Sigmoid colon (tissue), 6 donors: ENCODE measurements at regions not wholly inside any gene's neighbourhood (a gene's known extent, or its start where the extent isn't known, plus 50 kb on each side); places are given as distances from the start of the nearest gene placed in this dataset.

Source experiments
- DNase-seq: peaks from one replicate; pipeline ENCODE4 v3.0.0-alpha.2; 2019
- H3K27ac ChIP-seq, 4 donors: fragments of 200-600 bp; sonication (generic); one replicate each; pipeline ENCODE4 v1.5.1; 2016 to 2019; ENCODE audit warnings: mild to moderate bottlenecking in 1 of 4
- H3K27me3 ChIP-seq, 3 donors: fragments of 200-600 bp; sonication (generic); one replicate each; pipeline ENCODE4 v1.5.1; 2019; ENCODE audit warnings: mild to moderate bottlenecking in 1 of 3
- H3K36me3 ChIP-seq, 4 donors: fragments of 200-600 bp; sonication (generic); one replicate each; pipeline ENCODE4 v1.5.1; 2016 to 2019
- H3K4me1 ChIP-seq, 4 donors: fragments of 200-600 bp; sonication (generic); one replicate each; pipeline ENCODE4 v1.5.1; 2017 to 2019
- H3K4me3 ChIP-seq, 4 donors: fragments of 200-600 bp; sonication (generic); one replicate each; pipeline ENCODE4 v1.5.1; 2017 to 2019; ENCODE audit warnings: mild to moderate bottlenecking in 2 of 4, moderate library complexity in 1 of 4
- H3K9me3 ChIP-seq, 4 donors: fragments of 200-600 bp in 3 of 4; sonication (generic) in 3 of 4; one replicate each; pipeline versions ENCODE4 v1.5.1 to v1.6.1; 2013 to 2019
- EP300 ChIP-seq, 4 donors: sonication (generic); formaldehyde crosslinking; IDR thresholded peaks; one replicate each; pipeline ENCODE4 v1.6.1; 2017; ENCODE audit warnings: antibody characterized with exemption in 4 of 4
- POLR2A ChIP-seq, 2 donors: fragments of 450-650 bp; IDR thresholded peaks; one replicate each; pipeline ENCODE4 v1.6.1; 2016; ENCODE audit warnings: antibody characterized with exemption in 2 of 2, mild to moderate bottlenecking in 2 of 2, moderate library complexity in 2 of 2
- POLR2AphosphoS5 ChIP-seq, 4 donors: sonication (generic); formaldehyde crosslinking; IDR thresholded peaks; one replicate each; pipeline ENCODE4 v1.6.1; 2017; ENCODE audit warnings: antibody characterized with exemption in 4 of 4
- WGBS, 2 donors: extraction: QIAGEN DNeasy Blood & Tissue Kit; methylation state at CpG; one replicate each; pipeline ENCODE4 v1.1.7; 2013; 5-methylcytosine and 5-hydroxymethylcytosine counted together
- intact Hi-C: fragments of 100-400 bp; cut with DNase I; formaldehyde crosslinking; loops from one replicate; pipeline ENCODE4 v1.15.1; 2023
- TF ChIP-seq, protein P1 (sequence below), 4 experiments: fragments of 450-650 bp in 3 of 4; fragments of 200-600 bp in 1 of 4; IDR thresholded peaks; one replicate each; pipeline ENCODE4 v1.5.1; 2016 to 2019; ENCODE audit warnings: antibody characterized with exemption in 4 of 4, mild to moderate bottlenecking in 3 of 4, moderate library complexity in 2 of 4
- donor health status: healthy with polysubstance abuse.
- donor health status: healthy.

DNA sequence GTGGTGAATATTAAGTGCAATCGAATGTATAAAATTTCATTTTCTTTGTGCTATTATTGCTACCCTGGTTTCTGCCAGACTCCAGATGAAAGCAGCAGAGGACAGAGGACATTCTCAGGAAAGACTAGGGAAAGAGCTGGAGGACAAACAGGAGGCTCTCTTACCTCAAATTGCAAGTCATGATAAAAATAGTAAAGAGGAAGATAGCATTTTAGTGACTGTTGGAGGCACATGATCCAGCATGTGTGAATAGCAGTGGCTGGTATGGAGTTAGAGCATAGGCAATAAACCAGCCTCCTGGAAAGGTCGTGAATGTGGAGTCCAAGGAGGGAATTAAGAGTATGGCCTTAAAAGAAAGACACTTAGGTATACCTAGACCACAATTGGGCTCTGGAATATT, 1040.0 kb downstream of the STPG2 start:
- TF ChIP-seq POLR2A (IDR thresholded peaks at IDR 0.05) (no peak), EP300 (IDR thresholded peaks at IDR 0.05) (no peak), POLR2AphosphoS5 (IDR thresholded peaks at IDR 0.05) (no peak)
- TF ChIP-seq, protein P1, sequence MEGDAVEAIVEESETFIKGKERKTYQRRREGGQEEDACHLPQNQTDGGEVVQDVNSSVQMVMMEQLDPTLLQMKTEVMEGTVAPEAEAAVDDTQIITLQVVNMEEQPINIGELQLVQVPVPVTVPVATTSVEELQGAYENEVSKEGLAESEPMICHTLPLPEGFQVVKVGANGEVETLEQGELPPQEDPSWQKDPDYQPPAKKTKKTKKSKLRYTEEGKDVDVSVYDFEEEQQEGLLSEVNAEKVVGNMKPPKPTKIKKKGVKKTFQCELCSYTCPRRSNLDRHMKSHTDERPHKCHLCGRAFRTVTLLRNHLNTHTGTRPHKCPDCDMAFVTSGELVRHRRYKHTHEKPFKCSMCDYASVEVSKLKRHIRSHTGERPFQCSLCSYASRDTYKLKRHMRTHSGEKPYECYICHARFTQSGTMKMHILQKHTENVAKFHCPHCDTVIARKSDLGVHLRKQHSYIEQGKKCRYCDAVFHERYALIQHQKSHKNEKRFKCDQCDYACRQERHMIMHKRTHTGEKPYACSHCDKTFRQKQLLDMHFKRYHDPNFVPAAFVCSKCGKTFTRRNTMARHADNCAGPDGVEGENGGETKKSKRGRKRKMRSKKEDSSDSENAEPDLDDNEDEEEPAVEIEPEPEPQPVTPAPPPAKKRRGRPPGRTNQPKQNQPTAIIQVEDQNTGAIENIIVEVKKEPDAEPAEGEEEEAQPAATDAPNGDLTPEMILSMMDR (IDR thresholded peaks at IDR 0.05), result no peak
- no peak for DNase-seq
- Histone ChIP-seq H3K27me3 (no peaks in the 10 kb centered on the region), H3K9me3 (no peaks in the 10 kb centered on the region), H3K4me3 (no peak overlapping the region), H3K27ac (no peak overlapping the region), H3K4me1 (no peaks in the 10 kb centered on the region), H3K36me3 (no peaks in the 10 kb centered on the region)
- intact Hi-C loops, result no loop called here
- WGBS, 2 donors, result 61 to 72% methylated on average over 2 of the region's 2 CpGs

DNA sequence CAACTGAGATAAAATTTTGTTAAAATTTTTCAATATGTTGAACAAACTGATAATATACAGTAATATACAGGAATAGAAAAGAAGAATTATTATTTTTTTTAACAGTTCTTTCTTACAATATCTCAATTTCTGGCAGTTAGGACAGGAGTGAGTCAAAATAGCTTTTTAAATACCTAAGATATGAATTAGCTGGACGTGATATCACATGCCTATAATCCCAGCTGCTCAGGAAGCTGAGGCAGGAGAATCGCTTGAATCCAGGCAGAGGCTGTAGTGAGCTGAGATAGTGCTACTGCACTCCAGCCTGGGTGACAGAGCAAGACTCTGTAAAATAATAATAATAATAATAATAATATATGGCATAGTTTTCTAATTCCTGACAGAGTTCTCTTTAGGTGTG, 1039.3 kb downstream of the STPG2 start:
- whole genome bisulfite sequencing, 2 donors, result 83 to 85% methylated on average over 2 of the region's 2 CpGs
- no peaks in the 10 kb centered on the region for H3K9me3 ChIP-seq
- no peak for DNase-seq
- intact Hi-C loops, result no loop called here
- TF ChIP-seq, protein P1 (IDR thresholded peaks at IDR 0.05), result no peak
- TF ChIP-seq EP300 (IDR thresholded peaks at IDR 0.05) (no peak), POLR2AphosphoS5 (IDR thresholded peaks at IDR 0.05) (no peak), POLR2A (IDR thresholded peaks at IDR 0.05) (no peak)
- H3K27ac ChIP-seq, result no peak overlapping the region
- H3K4me3 ChIP-seq, result no peak overlapping the region
- H3K27me3 ChIP-seq, result no peaks in the 10 kb centered on the region
- H3K36me3 ChIP-seq, result no peaks in the 10 kb centered on the region
- H3K4me1 ChIP-seq, result no peaks in the 10 kb centered on the region

DNA sequence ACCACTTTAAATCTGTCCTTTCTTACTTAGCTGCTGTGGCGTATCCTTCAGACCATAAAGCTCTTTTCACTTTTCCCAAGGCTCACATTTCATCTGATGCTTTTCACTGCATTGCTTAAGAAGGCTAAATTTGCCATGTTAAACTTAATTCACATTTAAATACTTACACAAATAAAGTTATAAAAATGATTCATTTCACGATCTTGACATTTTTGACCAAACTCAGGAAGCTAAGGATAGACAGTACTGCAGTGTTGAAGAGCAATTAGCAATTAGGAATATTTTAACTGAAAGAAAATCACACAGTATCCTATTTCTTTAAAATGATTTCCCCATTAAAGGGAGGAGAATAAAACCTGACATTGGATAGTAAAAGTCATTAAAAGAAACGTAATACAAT, 1038.6 kb downstream of the STPG2 start:
- WGBS, 2 donors, result 78 to 84% methylated on average over 3 of the region's 3 CpGs
- no peaks in the 10 kb centered on the region for H3K27me3 ChIP-seq
- H3K4me3 ChIP-seq, result no peak overlapping the region
- no peak for TF ChIP-seq POLR2A (IDR thresholded peaks at IDR 0.05)
- TF ChIP-seq POLR2AphosphoS5 (IDR thresholded peaks at IDR 0.05), result no peak
- no peak for TF ChIP-seq EP300 (IDR thresholded peaks at IDR 0.05)
- TF ChIP-seq, protein P1 (IDR thresholded peaks at IDR 0.05), result no peak
- H3K36me3 ChIP-seq, result no peaks in the 10 kb centered on the region
- H3K27ac ChIP-seq, result no peak overlapping the region
- H3K9me3 ChIP-seq, result no peaks in the 10 kb centered on the region
- no peaks in the 10 kb centered on the region for H3K4me1 ChIP-seq
- DNase-seq, result no peak
- intact Hi-C loops, result no loop called here

DNA sequence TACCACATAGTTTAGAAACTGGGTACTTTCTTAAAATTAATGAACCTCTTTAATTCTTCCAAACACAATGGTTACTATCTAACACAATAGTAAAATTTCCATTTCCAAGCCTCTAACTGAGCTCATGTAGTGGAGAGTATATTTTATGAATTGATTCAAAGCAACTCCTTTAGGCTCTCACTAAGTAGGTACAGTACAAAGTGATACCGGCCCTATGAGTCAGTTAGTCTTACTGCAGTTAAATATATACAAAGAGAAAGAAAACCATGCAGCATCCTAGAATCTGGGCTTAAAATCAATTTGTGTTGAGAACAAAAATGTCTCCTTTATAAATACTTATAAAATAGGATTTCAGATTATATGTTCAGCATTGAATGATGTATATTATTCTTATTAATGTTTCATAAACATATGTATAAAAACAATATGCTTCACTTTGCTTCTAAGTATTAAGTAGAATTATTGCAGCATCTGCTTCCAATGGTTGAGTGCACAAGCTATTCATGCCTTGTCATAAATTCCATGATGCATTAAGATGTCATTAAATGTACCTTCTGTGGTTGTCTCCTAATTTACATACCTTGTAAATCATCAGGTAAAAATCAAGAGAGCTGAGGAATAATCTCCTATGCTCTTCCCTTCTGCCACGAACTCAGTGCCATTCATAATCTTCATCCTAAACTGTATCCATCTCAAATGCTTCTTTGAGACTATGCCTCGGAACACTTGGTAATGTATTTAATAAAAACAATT, 1037.8 kb downstream of the STPG2 start:
- H3K36me3 ChIP-seq, result no peaks in the 10 kb centered on the region
- WGBS, 2 donors, result 65 to 82% methylated on average over 3 of the region's 3 CpGs
- no peaks in the 10 kb centered on the region for H3K27me3 ChIP-seq
- H3K4me3 ChIP-seq, result no peak overlapping the region
- H3K4me1 ChIP-seq, result no peaks in the 10 kb centered on the region
- TF ChIP-seq, protein P1 (IDR thresholded peaks at IDR 0.05), result no peak
- TF ChIP-seq POLR2AphosphoS5 (IDR thresholded peaks at IDR 0.05) (no peak), POLR2A (IDR thresholded peaks at IDR 0.05) (no peak), EP300 (IDR thresholded peaks at IDR 0.05) (no peak)
- H3K27ac ChIP-seq, result no peak overlapping the region
- no peak for DNase-seq
- intact Hi-C loops, result no loop called here
- H3K9me3 ChIP-seq, result no peaks in the 10 kb centered on the region

DNA sequence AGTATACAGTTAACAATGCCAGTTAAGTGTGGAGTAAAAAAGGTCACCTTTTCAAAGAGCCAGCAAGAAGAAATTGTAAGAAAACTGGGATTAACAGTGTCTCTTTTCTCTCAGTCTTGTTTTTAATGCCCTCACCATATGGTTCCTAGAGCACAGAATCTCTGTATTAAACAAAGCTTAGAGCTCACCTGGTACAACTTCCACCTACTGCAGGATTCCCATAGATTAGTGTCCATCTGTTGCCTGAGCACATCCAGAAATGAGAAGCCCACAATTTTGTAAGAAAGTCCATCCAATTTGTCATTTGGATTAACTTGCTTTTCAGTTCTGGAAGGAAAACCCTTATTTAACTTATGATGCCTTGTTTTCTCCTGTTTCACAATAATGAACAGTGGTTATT, 1037.1 kb downstream of the STPG2 start:
- Histone ChIP-seq H3K27me3 (no peaks in the 10 kb centered on the region), H3K4me3 (no peak overlapping the region), H3K27ac (no peak overlapping the region), H3K4me1 (no peaks in the 10 kb centered on the region), H3K9me3 (no peaks in the 10 kb centered on the region), H3K36me3 (no peaks in the 10 kb centered on the region)
- intact Hi-C loops, result no loop called here
- no peak for TF ChIP-seq POLR2AphosphoS5 (IDR thresholded peaks at IDR 0.05)
- no peak for TF ChIP-seq POLR2A (IDR thresholded peaks at IDR 0.05)
- no peak for DNase-seq
